GM12878 (cell line): ENCODE measurements at regions not wholly inside any gene's neighbourhood (a gene's known extent, or its start where the extent isn't known, plus 50 kb on each side); places are given as distances from the start of the nearest gene placed in this dataset.

Experiments
- ATAC-seq: fragments of 200-7000 bp; cut with Tn5 transposase; 3 replicates; pipeline ENCODE4 v1.9.1; 2020; ENCODE audit warnings: mild to moderate bottlenecking, moderate library complexity
- BruUV-seq: library from RNA; stranded (reverse); fragments of 400-500 nt; replicated peaks from 2 replicates; lab custom pipeline; 2021; lab: Mats Ljungman, UMichigan
- CTCF ChIA-PET: fragments of 300-600 bp; sonication (Branson Sonifier 250); formaldehyde crosslinking; extraction: SDS; loops from one replicate; lab custom pipeline; 2021; ENCODE audit warnings: inconsistent platforms; lab: Yijun Ruan, JAX
- POLR2A ChIA-PET: fragments of 350-600 bp; formaldehyde crosslinking; extraction: SDS; loops from one replicate; lab custom pipeline; 2021; ENCODE audit warnings: inconsistent platforms; lab: Charles Lee
- RAD21 ChIA-PET: fragments of 300-600 bp; sonication (Branson Sonifier 250); formaldehyde crosslinking; loops from one replicate; lab custom pipeline; 2023; ENCODE audit warnings: antibody characterized with exemption; ENCODE audit not compliant: unreplicated experiment; lab: Charles Lee
- SMC1A ChIA-PET: fragments of 300-600 bp; sonication (Branson Sonifier 250); formaldehyde crosslinking; loops from one replicate; lab custom pipeline; 2023; ENCODE audit not compliant: unreplicated experiment, uncharacterized antibody; lab: Charles Lee
- DNase-seq: peaks from one replicate; pipeline ENCODE4 v3.0.0-alpha.2; 2011; ENCODE audit warnings: low read depth, low spot score
- FAIRE-seq: peaks from 3 replicates; lab custom pipeline; 2011; peaks lifted over from hg19 to GRCh38; lab: Jason Lieb, UNC
- H2AFZ ChIP-seq: 2 replicates; pipeline ENCODE4 v1.6.0; 2011; ENCODE audit warnings: low read depth, low read length, control low read depth; ENCODE audit not compliant: control insufficient read depth
- H3K27ac ChIP-seq: 2 replicates; pipeline ENCODE4 v1.5.1; 2011; ENCODE audit warnings: control low read depth; ENCODE audit not compliant: control insufficient read depth, insufficient read depth
- H3K27me3 ChIP-seq, 2 experiments: replicated peaks in 1 of 2; 2 replicates each; pipeline versions ENCODE4 v1.6.0 to v1.6.1; 2011; ENCODE audit warnings: low read length in 1 of 2; ENCODE audit not compliant: control insufficient read depth in 2 of 2, insufficient read depth in 2 of 2
- H3K36me3 ChIP-seq, 2 experiments: 2 replicates each; pipeline ENCODE4 v1.5.1; 2011; ENCODE audit warnings: low read length in 1 of 2; ENCODE audit not compliant: control insufficient read depth in 2 of 2, insufficient read depth in 2 of 2
- H3K4me1 ChIP-seq: 2 replicates; pipeline ENCODE4 v1.6.1; 2011; ENCODE audit warnings: mild to moderate bottlenecking, low read length, moderate library complexity, mixed read lengths; ENCODE audit not compliant: control insufficient read depth, insufficient read depth
- H3K4me2 ChIP-seq: 2 replicates; pipeline ENCODE4 v1.6.0; 2011; ENCODE audit warnings: control low read depth; ENCODE audit not compliant: control insufficient read depth, insufficient read depth
- H3K4me3 ChIP-seq: fragments of 200-600 bp; sonication (generic); 2 replicates; pipeline ENCODE4 v1.5.1; 2016
- H3K79me2 ChIP-seq: 2 replicates; pipeline ENCODE4 v1.6.0; 2011; ENCODE audit warnings: low read length; ENCODE audit not compliant: control insufficient read depth, insufficient read depth
- H3K9ac ChIP-seq: 2 replicates; pipeline ENCODE4 v1.8.0; 2011; ENCODE audit warnings: low read length, control low read depth, mixed read lengths; ENCODE audit not compliant: control insufficient read depth, insufficient read depth
- H3K9me3 ChIP-seq: replicated peaks from 3 replicates; pipeline ENCODE4 v1.5.1; 2011; ENCODE audit warnings: mild to moderate bottlenecking, low read length; ENCODE audit not compliant: control insufficient read depth, insufficient read depth
- H4K20me1 ChIP-seq: 2 replicates; pipeline ENCODE4 v1.6.0; 2011; ENCODE audit not compliant: control insufficient read depth, insufficient read depth
- CHD4 ChIP-seq: fragments of 200-600 bp; sonication (generic); IDR thresholded peaks from 2 replicates; pipeline ENCODE4 v1.6.1; 2016; ENCODE audit warnings: mild to moderate bottlenecking
- CREB1 ChIP-seq: IDR thresholded peaks from 2 replicates; pipeline ENCODE4 v1.6.1; 2012; ENCODE audit warnings: low read depth, mild to moderate bottlenecking, inconsistent platforms
- JUND ChIP-seq: IDR thresholded peaks from 2 replicates; pipeline ENCODE4 v1.6.1; 2012; ENCODE audit warnings: low read depth, mild to moderate bottlenecking, low read length, improper control_type of control experiment, moderate library complexity
- NFIC ChIP-seq: IDR thresholded peaks from 2 replicates; pipeline ENCODE4 v1.6.1; 2012; ENCODE audit warnings: low read depth, mild to moderate bottlenecking, inconsistent platforms, low read length, moderate library complexity
- RBBP5 ChIP-seq: fragments of 200-600 bp; sonication (generic); conservative IDR thresholded peaks from 2 replicates; pipeline ENCODE4 v1.6.1; 2016
- SREBF1 ChIP-seq: IDR thresholded peaks from 2 replicates; pipeline ENCODE4 v1.6.1; 2012; ENCODE audit warnings: mild to moderate bottlenecking, low read length
- STAT3 ChIP-seq: IDR thresholded peaks from 2 replicates; pipeline ENCODE4 v1.6.1; 2011; ENCODE audit warnings: low read depth, low read length, improper control_type of control experiment
- SUZ12 ChIP-seq: fragments of 200-600 bp; sonication (generic); IDR thresholded peaks from one replicate; pipeline ENCODE4 v1.6.1; 2018; ENCODE audit warnings: antibody characterized with exemption, mild to moderate bottlenecking; ENCODE audit not compliant: unreplicated experiment
- ZNF207 ChIP-seq: fragments of 450-650 bp; IDR thresholded peaks from 2 replicates; pipeline ENCODE4 v1.6.1; 2014; ENCODE audit warnings: antibody characterized with exemption, mild to moderate bottlenecking, borderline replicate concordance
- ZNF274 ChIP-seq: IDR thresholded peaks from one replicate; pipeline ENCODE4 v1.8.0; 2011; ENCODE audit not compliant: insufficient read length, insufficient read depth
- ZZZ3 ChIP-seq: IDR thresholded peaks from 2 replicates; pipeline ENCODE4 v1.6.1; 2011; ENCODE audit warnings: low read depth; ENCODE audit not compliant: control insufficient read depth, insufficient read length
- WGBS: methylation state at CpG from one replicate; pipeline ENCODE4 v1.1.6; 2016; ENCODE audit warnings: low lambda C conversion rate; ENCODE audit not compliant: insufficient replicate concordance, insufficient coverage; ENCODE audit errors: missing lambda C conversion rate; 5-methylcytosine and 5-hydroxymethylcytosine counted together
- in situ Hi-C: fragments of 300-500 bp; cut with MboI; formaldehyde crosslinking; loops from 9 replicates; pipeline ENCODE4 v1.14.3; 2018; ENCODE audit warnings: mixed read lengths
- intact Hi-C: fragments of 100-400 bp; cut with micrococcal nuclease; formaldehyde crosslinking; loops from one replicate; pipeline ENCODE4 v1.14.2; 2022; ENCODE audit not compliant: unreplicated experiment
- TF ChIP-seq, protein P1 (sequence below): IDR thresholded peaks from 2 replicates; pipeline ENCODE4 v1.6.1; 2012; ENCODE audit warnings: low read depth, low read length, improper control_type of control experiment
- TF ChIP-seq, protein P2 (sequence below): fragments of 450-650 bp; IDR thresholded peaks from 2 replicates; pipeline ENCODE4 v1.6.1; 2017; ENCODE audit warnings: low read depth, mild to moderate bottlenecking, moderate library complexity
- TF ChIP-seq, protein P3 (sequence below): fragments of 450-650 bp; IDR thresholded peaks from 2 replicates; pipeline ENCODE4 v1.6.1; 2016; ENCODE audit warnings: mild to moderate bottlenecking

DNA sequence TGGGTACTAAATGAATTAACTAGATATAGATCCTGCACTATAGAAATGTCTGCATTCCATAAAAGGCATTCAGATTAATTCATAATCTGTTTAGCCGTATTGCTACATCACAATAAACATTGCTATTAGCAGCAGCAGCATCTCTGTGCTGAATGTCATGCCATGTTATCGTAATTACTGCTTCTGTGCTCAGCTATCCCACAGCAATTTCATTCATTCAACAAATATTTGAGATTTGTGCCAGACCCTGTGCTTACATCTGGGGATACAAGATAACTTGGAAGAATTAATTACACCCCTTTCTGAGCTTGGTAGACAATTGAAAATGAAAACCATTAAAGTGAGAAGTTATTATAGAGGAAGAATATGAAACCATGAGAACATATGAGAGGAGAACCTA lies 185.8 kb upstream of the C11orf87 start:
- ChIA-PET POLR2A (no interaction called here), SMC1A (no interaction called here), CTCF (no interaction called here), RAD21 (no interaction called here)
- no peak for TF ChIP-seq ZNF207
- no peak for TF ChIP-seq RBBP5
- no peak for TF ChIP-seq CHD4
- no peak for TF ChIP-seq SUZ12
- TF ChIP-seq STAT3 = no peak
- TF ChIP-seq CREB1 = no peak
- TF ChIP-seq JUND = no peak
- Histone ChIP-seq H3K4me3 (no peak overlapping the region), H3K9ac (no peak overlapping the region), H3K79me2 (no peaks in the 10 kb centered on the region), H3K27ac (no peak overlapping the region), H4K20me1 (no peaks in the 10 kb centered on the region), H3K4me2 (no peak overlapping the region), H3K9me3 (no peaks in the 10 kb centered on the region), H3K4me1 (no peaks in the 10 kb centered on the region), H3K36me3 (no peaks in the 10 kb centered on the region), H3K27me3 (no peaks in the 10 kb centered on the region), H2AFZ (no peak overlapping the region)
- BruUV-seq = no TSS peak
- intact Hi-C loops = no loop called here
- FAIRE-seq = no peak
- 8% methylated on average over 2 of the region's 2 CpGs for WGBS
- in situ Hi-C loops = no loop called here
- ATAC-seq = no peak
- DNase-seq = no peak

DNA sequence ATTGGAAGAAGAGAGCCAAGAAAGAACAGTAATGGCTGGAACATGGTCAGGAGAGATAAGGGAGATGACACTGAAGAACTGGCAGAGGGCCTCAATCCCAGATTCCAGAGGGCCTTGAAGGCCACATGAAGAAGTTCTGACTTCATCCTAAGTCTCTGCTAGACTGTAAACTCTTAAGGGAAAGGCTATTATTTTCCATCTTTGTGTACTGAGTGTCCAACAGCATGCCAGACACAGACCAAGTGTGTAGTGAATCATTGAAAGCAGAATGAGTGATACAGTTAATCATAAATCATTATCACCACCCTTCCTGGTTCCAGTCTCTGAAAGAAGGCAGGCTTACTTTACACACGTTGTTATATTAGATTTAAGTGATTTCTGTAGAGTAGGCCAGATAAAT lies 185.3 kb upstream of the C11orf87 start:
- SMC1A ChIA-PET = no interaction called here
- Histone ChIP-seq H3K27ac (no peak overlapping the region), H3K4me3 (no peak overlapping the region), H3K9me3 (no peaks in the 10 kb centered on the region), H3K36me3 (no peaks in the 10 kb centered on the region), H3K4me1 (no peaks in the 10 kb centered on the region), H2AFZ (no peak overlapping the region), H3K27me3 (no peaks in the 10 kb centered on the region), H4K20me1 (no peaks in the 10 kb centered on the region), H3K4me2 (no peak overlapping the region), H3K9ac (no peak overlapping the region), H3K79me2 (no peaks in the 10 kb centered on the region)
- POLR2A ChIA-PET = no interaction called here
- DNase-seq = no peak
- intact Hi-C loops = no loop called here
- WGBS = 0% methylated on average over 1 of the region's 1 CpG
- CTCF ChIA-PET = no interaction called here
- ATAC-seq = no peak
- RAD21 ChIA-PET = no interaction called here
- in situ Hi-C loops = no loop called here
- no peak for FAIRE-seq
- TF ChIP-seq, protein P1, sequence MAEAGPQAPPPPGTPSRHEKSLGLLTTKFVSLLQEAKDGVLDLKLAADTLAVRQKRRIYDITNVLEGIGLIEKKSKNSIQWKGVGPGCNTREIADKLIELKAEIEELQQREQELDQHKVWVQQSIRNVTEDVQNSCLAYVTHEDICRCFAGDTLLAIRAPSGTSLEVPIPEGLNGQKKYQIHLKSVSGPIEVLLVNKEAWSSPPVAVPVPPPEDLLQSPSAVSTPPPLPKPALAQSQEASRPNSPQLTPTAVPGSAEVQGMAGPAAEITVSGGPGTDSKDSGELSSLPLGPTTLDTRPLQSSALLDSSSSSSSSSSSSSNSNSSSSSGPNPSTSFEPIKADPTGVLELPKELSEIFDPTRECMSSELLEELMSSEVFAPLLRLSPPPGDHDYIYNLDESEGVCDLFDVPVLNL = no peak
- TF ChIP-seq, protein P2, sequence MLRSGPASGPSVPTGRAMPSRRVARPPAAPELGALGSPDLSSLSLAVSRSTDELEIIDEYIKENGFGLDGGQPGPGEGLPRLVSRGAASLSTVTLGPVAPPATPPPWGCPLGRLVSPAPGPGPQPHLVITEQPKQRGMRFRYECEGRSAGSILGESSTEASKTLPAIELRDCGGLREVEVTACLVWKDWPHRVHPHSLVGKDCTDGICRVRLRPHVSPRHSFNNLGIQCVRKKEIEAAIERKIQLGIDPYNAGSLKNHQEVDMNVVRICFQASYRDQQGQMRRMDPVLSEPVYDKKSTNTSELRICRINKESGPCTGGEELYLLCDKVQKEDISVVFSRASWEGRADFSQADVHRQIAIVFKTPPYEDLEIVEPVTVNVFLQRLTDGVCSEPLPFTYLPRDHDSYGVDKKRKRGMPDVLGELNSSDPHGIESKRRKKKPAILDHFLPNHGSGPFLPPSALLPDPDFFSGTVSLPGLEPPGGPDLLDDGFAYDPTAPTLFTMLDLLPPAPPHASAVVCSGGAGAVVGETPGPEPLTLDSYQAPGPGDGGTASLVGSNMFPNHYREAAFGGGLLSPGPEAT = no peak
- TF ChIP-seq SREBF1 = no peak
- TF ChIP-seq NFIC = no peak
- no peak for TF ChIP-seq RBBP5
- no peak for TF ChIP-seq ZZZ3
- TF ChIP-seq, protein P3, sequence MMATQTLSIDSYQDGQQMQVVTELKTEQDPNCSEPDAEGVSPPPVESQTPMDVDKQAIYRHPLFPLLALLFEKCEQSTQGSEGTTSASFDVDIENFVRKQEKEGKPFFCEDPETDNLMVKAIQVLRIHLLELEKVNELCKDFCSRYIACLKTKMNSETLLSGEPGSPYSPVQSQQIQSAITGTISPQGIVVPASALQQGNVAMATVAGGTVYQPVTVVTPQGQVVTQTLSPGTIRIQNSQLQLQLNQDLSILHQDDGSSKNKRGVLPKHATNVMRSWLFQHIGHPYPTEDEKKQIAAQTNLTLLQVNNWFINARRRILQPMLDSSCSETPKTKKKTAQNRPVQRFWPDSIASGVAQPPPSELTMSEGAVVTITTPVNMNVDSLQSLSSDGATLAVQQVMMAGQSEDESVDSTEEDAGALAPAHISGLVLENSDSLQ = no peak
- TF ChIP-seq ZNF274 = no peak
- BruUV-seq = no TSS peak
